ENCODE measurements at regions not wholly inside any gene's neighbourhood (a gene's known extent, or its start where the extent isn't known, plus 50 kb on each side); places are given as distances from the start of the nearest gene placed in this dataset.

GRCh38 chr17:28261219-28261618 lies 57.8 kb upstream of the TMEM97 start:
- in situ Hi-C loops (cut with MboI) (no loop called here), intact Hi-C loops (cut with micrococcal nuclease; ENCODE audit: unreplicated experiment) (no loop called here)
- SMC1A ChIA-PET (ENCODE audit: uncharacterized antibody, unreplicated experiment), result no interaction called here
- TF ChIP-seq ZBTB40 (IDR thresholded peaks at IDR 0.05; ENCODE audit: borderline replicate concordance), result no peak
- no peak for TF ChIP-seq TCF7 (IDR thresholded peaks at IDR 0.05; ENCODE audit: borderline replicate concordance)
- no peak for TF ChIP-seq ESRRA (IDR thresholded peaks at IDR 0.05; ENCODE audit: low read length)
- no peak for TF ChIP-seq USF2 (IDR thresholded peaks at IDR 0.05; ENCODE audit: borderline replicate concordance, low read depth, low read length)
- TF ChIP-seq CHD2 (IDR thresholded peaks at IDR 0.05; ENCODE audit: borderline replicate concordance, low read depth, low read length), result no peak
- no peak for TF ChIP-seq LARP7 (IDR thresholded peaks at IDR 0.05)
- no peak for TF ChIP-seq CREM (IDR thresholded peaks at IDR 0.05; ENCODE audit: low read depth)
- TF ChIP-seq RFX5 (IDR thresholded peaks at IDR 0.05; ENCODE audit: low read depth, low read length), result no peak
- no peak for TF ChIP-seq ZBTB33 (IDR thresholded peaks at IDR 0.05)
- no peak for TF ChIP-seq SRF (IDR thresholded peaks at IDR 0.05; ENCODE audit: low read depth in 2 of 2, low read length in 2 of 2)
- no peak for TF ChIP-seq STAT3 (IDR thresholded peaks at IDR 0.05; ENCODE audit: low read depth, low read length)
- no peak for TF ChIP-seq TBL1XR1 (IDR thresholded peaks at IDR 0.05; ENCODE audit: low read depth, low read length)
- 44% methylated on average over 2 of the region's 2 CpGs for WGBS (ENCODE audit: insufficient coverage, insufficient replicate concordance, low lambda C conversion rate, missing lambda C conversion rate)
- no peaks in the 10 kb centered on the region for H4K20me1 ChIP-seq (ENCODE audit: control insufficient read depth, insufficient read depth)
- no peaks in the 10 kb centered on the region for H3K4me1 ChIP-seq (ENCODE audit: control insufficient read depth, insufficient read depth, low read length)
- no peak for FAIRE-seq
- no peaks in the 10 kb centered on the region for H3K79me2 ChIP-seq (ENCODE audit: control insufficient read depth, insufficient read depth, low read length)
- POLR2A ChIA-PET, result interaction anchor here (0.7 kb wide), 1 partner anchor 265 kb away, joined by 5 read pairs; no protein-coding TSS in a partner anchor
- no peaks in the 10 kb centered on the region for H3K27me3 ChIP-seq (replicated peaks in 1 of 2; ENCODE audit: control insufficient read depth in 2 of 2, insufficient read depth in 2 of 2, low read length in 1 of 2)
- H3K27ac ChIP-seq (ENCODE audit: control insufficient read depth, insufficient read depth), result no peak overlapping the region
- no TSS peak for BruUV-seq (replicated peaks)
- no peak overlapping the region for H2AFZ ChIP-seq (ENCODE audit: control insufficient read depth, low read depth, low read length)
- H3K9me3 ChIP-seq (replicated peaks; ENCODE audit: control insufficient read depth, insufficient read depth, low read length), result peaks cover 8% of the 10 kb centered on the region; the same call in 2 of the 3 replicates
- DNase-seq (ENCODE audit: low read depth, low spot score), result no peak
- CTCF ChIA-PET, result interaction anchor here (1.2 kb wide), 1 partner anchor 9 kb away, joined by 3 read pairs; no protein-coding TSS in a partner anchor
- no peak overlapping the region for H3K4me3 ChIP-seq
- RAD21 ChIA-PET (ENCODE audit: unreplicated experiment), result no interaction called here
- H3K9ac ChIP-seq (ENCODE audit: control insufficient read depth, insufficient read depth, low read length), result no peak overlapping the region
- no peak overlapping the region for H3K4me2 ChIP-seq (ENCODE audit: control insufficient read depth, insufficient read depth)
- no peaks in the 10 kb centered on the region for H3K36me3 ChIP-seq (ENCODE audit: control insufficient read depth in 2 of 2, insufficient read depth in 2 of 2, low read length in 1 of 2)
- ATAC-seq, result no peak
